SK-N-SH treated with all-trans-retinoic acid at 6 μM for 48 hours (cell line): ENCODE measurements at regions not wholly inside any gene's neighbourhood (a gene's known extent, or its start where the extent isn't known, plus 50 kb on each side); places are given as distances from the start of the nearest gene placed in this dataset.

Source experiments
- ATAC-seq: fragments of 200-7000 bp; cut with Tn5 transposase; 3 replicates; pipeline ENCODE4 v1.9.1; 2020; ENCODE audit warnings: mild to moderate bottlenecking, moderate library complexity
- BACH2 ChIP-seq: fragments of 250-450 bp; sonication (Bioruptor Pico); IDR thresholded peaks from 2 replicates; pipeline ENCODE4 v1.9.0; 2021; ENCODE audit warnings: mild to moderate bottlenecking, borderline replicate concordance
- CSDC2 ChIP-seq: fragments of 250-450 bp; sonication (Bioruptor Pico); IDR thresholded peaks from 2 replicates; pipeline ENCODE4 v1.5.0; 2020; ENCODE audit warnings: mild to moderate bottlenecking, moderate library complexity
- ESRRG ChIP-seq: fragments of 250-450 bp; sonication (Bioruptor Pico); IDR thresholded peaks from 2 replicates; pipeline ENCODE4 v1.6.1; 2021; ENCODE audit warnings: mild to moderate bottlenecking
- GLIS3 ChIP-seq: fragments of 250-450 bp; sonication (Bioruptor Pico); IDR thresholded peaks from 2 replicates; pipeline ENCODE4 v1.5.0; 2020; ENCODE audit warnings: mild to moderate bottlenecking, moderate library complexity
- ISL1 ChIP-seq: fragments of 250-450 bp; sonication (Bioruptor Pico); IDR thresholded peaks from 2 replicates; pipeline ENCODE4 v2.1.2; 2022; ENCODE audit warnings: mild to moderate bottlenecking, moderate library complexity
- OSR1 ChIP-seq: fragments of 250-450 bp; sonication (Bioruptor Pico); IDR thresholded peaks from 2 replicates; pipeline ENCODE4 v1.8.0; 2022; ENCODE audit warnings: moderate library complexity, mild to moderate bottlenecking, inconsistent platforms
- POU6F1 ChIP-seq: fragments of 250-450 bp; sonication (Bioruptor Pico); IDR thresholded peaks from 2 replicates; pipeline ENCODE4 v1.8.0; 2021; ENCODE audit warnings: low read depth, mild to moderate bottlenecking, moderate library complexity, borderline replicate concordance
- PPARA ChIP-seq: fragments of 250-450 bp; sonication (Bioruptor Pico); IDR thresholded peaks from 2 replicates; pipeline ENCODE4 v1.5.0; 2020; ENCODE audit warnings: mild to moderate bottlenecking, borderline replicate concordance
- RARB ChIP-seq: fragments of 250-450 bp; sonication (Bioruptor Pico); IDR thresholded peaks from 2 replicates; pipeline ENCODE4 v1.8.0; 2021; ENCODE audit warnings: mild to moderate bottlenecking, moderate library complexity
- SNAI2 ChIP-seq: fragments of 250-450 bp; sonication (Bioruptor Pico); IDR thresholded peaks from 2 replicates; pipeline ENCODE4 v1.5.0; 2020; ENCODE audit warnings: mild to moderate bottlenecking, moderate library complexity
- TCF4 ChIP-seq: fragments of 250-450 bp; sonication (Bioruptor Pico); IDR thresholded peaks from 2 replicates; pipeline ENCODE4 v1.8.0; 2021; ENCODE audit warnings: mild to moderate bottlenecking, moderate library complexity, borderline replicate concordance
- TOX ChIP-seq: fragments of 250-450 bp; sonication (Bioruptor Pico); IDR thresholded peaks from 2 replicates; pipeline ENCODE4 v1.8.0; 2021; ENCODE audit warnings: mild to moderate bottlenecking, moderate library complexity, borderline replicate concordance
- ZC3H10 ChIP-seq: fragments of 250-450 bp; sonication (Bioruptor Pico); IDR thresholded peaks from 2 replicates; pipeline ENCODE4 v1.5.1; 2021; ENCODE audit warnings: mild to moderate bottlenecking, moderate library complexity
- ZFP3 ChIP-seq: fragments of 250-450 bp; sonication (Bioruptor Pico); IDR thresholded peaks from 2 replicates; pipeline ENCODE4 v1.5.0; 2020; ENCODE audit warnings: mild to moderate bottlenecking, moderate library complexity
- ZFP30 ChIP-seq: fragments of 450-650 bp; formaldehyde crosslinking; IDR thresholded peaks from 2 replicates; pipeline ENCODE4 v1.5.0; 2022; ENCODE audit warnings: mild to moderate bottlenecking, moderate library complexity
- ZNF565 ChIP-seq: fragments of 450-650 bp; formaldehyde crosslinking; conservative IDR thresholded peaks from 2 replicates; pipeline ENCODE4 v1.5.0; 2020; ENCODE audit warnings: low read depth, mild to moderate bottlenecking, moderate library complexity
- ZNF70 ChIP-seq: fragments of 450-650 bp; formaldehyde crosslinking; IDR thresholded peaks from 2 replicates; pipeline ENCODE4 v1.5.0; 2020; ENCODE audit warnings: mild to moderate bottlenecking, moderate library complexity
- ZNF8 ChIP-seq: fragments of 450-650 bp; formaldehyde crosslinking; IDR thresholded peaks from 2 replicates; pipeline ENCODE4 v1.5.0; 2020; ENCODE audit warnings: mild to moderate bottlenecking, moderate library complexity
- TF ChIP-seq, protein P1 (sequence below): fragments of 250-450 bp; sonication (Bioruptor Pico); IDR thresholded peaks from 2 replicates; pipeline ENCODE4 v1.8.0; 2020; ENCODE audit warnings: mild to moderate bottlenecking, moderate library complexity, borderline replicate concordance
- TF ChIP-seq, protein P2 (sequence below): fragments of 250-450 bp; sonication (Bioruptor Pico); IDR thresholded peaks from 2 replicates; pipeline ENCODE4 v1.5.1; 2021; ENCODE audit warnings: mild to moderate bottlenecking, moderate library complexity
- TF ChIP-seq, protein P3 (sequence below): fragments of 250-450 bp; sonication (Bioruptor Pico); IDR thresholded peaks from 2 replicates; pipeline ENCODE4 v1.5.0; 2020; ENCODE audit warnings: mild to moderate bottlenecking, moderate library complexity

- no peak for ATAC-seq
- TF ChIP-seq ZC3H10 (CRISPR knock-in tag): no peak
- TF ChIP-seq ZNF70 (CRISPR knock-in tag): no peak
- TF ChIP-seq POU6F1 (CRISPR knock-in tag): no peak
- no peak for TF ChIP-seq ZFP30 (CRISPR knock-in tag)
- TF ChIP-seq OSR1 (CRISPR knock-in tag): no peak
- no peak for TF ChIP-seq TCF4 (CRISPR knock-in tag)
- TF ChIP-seq SNAI2 (CRISPR knock-in tag): no peak
- TF ChIP-seq ZNF8: no peak
- no peak for TF ChIP-seq ESRRG (CRISPR knock-in tag)
- no peak for TF ChIP-seq TOX
- TF ChIP-seq PPARA (CRISPR knock-in tag): no peak
- TF ChIP-seq CSDC2 (CRISPR knock-in tag): no peak
Observed at GRCh38 chr11:70595016-70595415, 196.7 kb downstream of the CTTN start.

- no peak for TF ChIP-seq GLIS3
- TF ChIP-seq ESRRG (CRISPR knock-in tag): no peak
- TF ChIP-seq ZNF70 (CRISPR knock-in tag): no peak
- no peak for TF ChIP-seq OSR1 (CRISPR knock-in tag)
- no peak for TF ChIP-seq SNAI2 (CRISPR knock-in tag)
- TF ChIP-seq, protein P1, sequence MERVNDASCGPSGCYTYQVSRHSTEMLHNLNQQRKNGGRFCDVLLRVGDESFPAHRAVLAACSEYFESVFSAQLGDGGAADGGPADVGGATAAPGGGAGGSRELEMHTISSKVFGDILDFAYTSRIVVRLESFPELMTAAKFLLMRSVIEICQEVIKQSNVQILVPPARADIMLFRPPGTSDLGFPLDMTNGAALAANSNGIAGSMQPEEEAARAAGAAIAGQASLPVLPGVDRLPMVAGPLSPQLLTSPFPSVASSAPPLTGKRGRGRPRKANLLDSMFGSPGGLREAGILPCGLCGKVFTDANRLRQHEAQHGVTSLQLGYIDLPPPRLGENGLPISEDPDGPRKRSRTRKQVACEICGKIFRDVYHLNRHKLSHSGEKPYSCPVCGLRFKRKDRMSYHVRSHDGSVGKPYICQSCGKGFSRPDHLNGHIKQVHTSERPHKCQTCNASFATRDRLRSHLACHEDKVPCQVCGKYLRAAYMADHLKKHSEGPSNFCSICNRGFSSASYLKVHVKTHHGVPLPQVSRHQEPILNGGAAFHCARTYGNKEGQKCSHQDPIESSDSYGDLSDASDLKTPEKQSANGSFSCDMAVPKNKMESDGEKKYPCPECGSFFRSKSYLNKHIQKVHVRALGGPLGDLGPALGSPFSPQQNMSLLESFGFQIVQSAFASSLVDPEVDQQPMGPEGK (CRISPR knock-in tag): no peak
- no peak for TF ChIP-seq POU6F1 (CRISPR knock-in tag)
- no peak for TF ChIP-seq TOX
- TF ChIP-seq ISL1 (CRISPR knock-in tag): no peak
- TF ChIP-seq, protein P2, sequence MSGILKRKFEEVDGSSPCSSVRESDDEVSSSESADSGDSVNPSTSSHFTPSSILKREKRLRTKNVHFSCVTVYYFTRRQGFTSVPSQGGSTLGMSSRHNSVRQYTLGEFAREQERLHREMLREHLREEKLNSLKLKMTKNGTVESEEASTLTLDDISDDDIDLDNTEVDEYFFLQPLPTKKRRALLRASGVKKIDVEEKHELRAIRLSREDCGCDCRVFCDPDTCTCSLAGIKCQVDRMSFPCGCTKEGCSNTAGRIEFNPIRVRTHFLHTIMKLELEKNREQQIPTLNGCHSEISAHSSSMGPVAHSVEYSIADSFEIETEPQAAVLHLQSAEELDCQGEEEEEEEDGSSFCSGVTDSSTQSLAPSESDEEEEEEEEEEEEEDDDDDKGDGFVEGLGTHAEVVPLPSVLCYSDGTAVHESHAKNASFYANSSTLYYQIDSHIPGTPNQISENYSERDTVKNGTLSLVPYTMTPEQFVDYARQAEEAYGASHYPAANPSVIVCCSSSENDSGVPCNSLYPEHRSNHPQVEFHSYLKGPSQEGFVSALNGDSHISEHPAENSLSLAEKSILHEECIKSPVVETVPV (CRISPR knock-in tag): no peak
- TF ChIP-seq ZFP30 (CRISPR knock-in tag): no peak
- TF ChIP-seq ZFP3 (CRISPR knock-in tag): no peak
- TF ChIP-seq ZC3H10 (CRISPR knock-in tag): no peak
- no peak for TF ChIP-seq BACH2
- TF ChIP-seq, protein P3, sequence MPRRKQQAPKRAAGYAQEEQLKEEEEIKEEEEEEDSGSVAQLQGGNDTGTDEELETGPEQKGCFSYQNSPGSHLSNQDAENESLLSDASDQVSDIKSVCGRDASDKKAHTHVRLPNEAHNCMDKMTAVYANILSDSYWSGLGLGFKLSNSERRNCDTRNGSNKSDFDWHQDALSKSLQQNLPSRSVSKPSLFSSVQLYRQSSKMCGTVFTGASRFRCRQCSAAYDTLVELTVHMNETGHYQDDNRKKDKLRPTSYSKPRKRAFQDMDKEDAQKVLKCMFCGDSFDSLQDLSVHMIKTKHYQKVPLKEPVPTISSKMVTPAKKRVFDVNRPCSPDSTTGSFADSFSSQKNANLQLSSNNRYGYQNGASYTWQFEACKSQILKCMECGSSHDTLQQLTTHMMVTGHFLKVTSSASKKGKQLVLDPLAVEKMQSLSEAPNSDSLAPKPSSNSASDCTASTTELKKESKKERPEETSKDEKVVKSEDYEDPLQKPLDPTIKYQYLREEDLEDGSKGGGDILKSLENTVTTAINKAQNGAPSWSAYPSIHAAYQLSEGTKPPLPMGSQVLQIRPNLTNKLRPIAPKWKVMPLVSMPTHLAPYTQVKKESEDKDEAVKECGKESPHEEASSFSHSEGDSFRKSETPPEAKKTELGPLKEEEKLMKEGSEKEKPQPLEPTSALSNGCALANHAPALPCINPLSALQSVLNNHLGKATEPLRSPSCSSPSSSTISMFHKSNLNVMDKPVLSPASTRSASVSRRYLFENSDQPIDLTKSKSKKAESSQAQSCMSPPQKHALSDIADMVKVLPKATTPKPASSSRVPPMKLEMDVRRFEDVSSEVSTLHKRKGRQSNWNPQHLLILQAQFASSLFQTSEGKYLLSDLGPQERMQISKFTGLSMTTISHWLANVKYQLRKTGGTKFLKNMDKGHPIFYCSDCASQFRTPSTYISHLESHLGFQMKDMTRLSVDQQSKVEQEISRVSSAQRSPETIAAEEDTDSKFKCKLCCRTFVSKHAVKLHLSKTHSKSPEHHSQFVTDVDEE (CRISPR knock-in tag): no peak
- no peak for TF ChIP-seq TCF4 (CRISPR knock-in tag)
- no peak for TF ChIP-seq ZNF565 (CRISPR knock-in tag)
- no peak for TF ChIP-seq PPARA (CRISPR knock-in tag)
- TF ChIP-seq, all 23 proteins: peak for 0
Observed at GRCh38 chr11:70595452-70595851, 197.1 kb downstream of the CTTN start.

DNA sequence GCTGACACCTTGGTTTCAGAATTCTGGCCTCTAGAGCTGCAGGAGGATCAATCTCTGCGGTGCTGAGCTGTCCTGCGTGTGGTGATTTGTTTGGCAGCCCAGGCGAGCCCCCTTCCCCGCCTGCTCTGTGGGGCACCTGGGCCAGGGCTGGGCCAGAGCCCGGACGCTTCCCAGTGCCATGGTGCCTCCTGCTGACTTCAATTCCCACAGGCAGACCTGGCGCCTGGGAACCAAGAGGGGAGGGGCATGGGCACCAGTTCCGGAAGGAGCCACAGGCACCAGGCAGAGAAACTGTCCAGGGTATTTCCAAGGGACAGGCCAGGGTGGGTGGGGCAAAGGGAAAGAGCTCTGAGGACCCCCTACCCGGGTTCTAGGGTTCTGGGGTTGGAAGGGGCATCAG is 197.8 kb downstream of the CTTN start:
- no peak for ATAC-seq
- no peak for TF ChIP-seq ZNF8
- TF ChIP-seq ZC3H10 (CRISPR knock-in tag): no peak
- TF ChIP-seq ZFP3 (CRISPR knock-in tag): no peak
- no peak for TF ChIP-seq POU6F1 (CRISPR knock-in tag)
- TF ChIP-seq, protein P1 (CRISPR knock-in tag): no peak
- no peak for TF ChIP-seq GLIS3
- no peak for TF ChIP-seq ZNF565 (CRISPR knock-in tag)
- TF ChIP-seq RARB (CRISPR knock-in tag): no peak
- no peak for TF ChIP-seq TCF4 (CRISPR knock-in tag)
- TF ChIP-seq CSDC2 (CRISPR knock-in tag): no peak
- TF ChIP-seq BACH2: no peak
- TF ChIP-seq OSR1 (CRISPR knock-in tag): no peak
- no peak for TF ChIP-seq ZNF70 (CRISPR knock-in tag)

More at GRCh38 chr11:70595452-70595851, 197.1 kb downstream of the CTTN start:
- no peak for ATAC-seq
